ENCODE measurements at regions not wholly inside any gene's neighbourhood (a gene's known extent, or its start where the extent isn't known, plus 50 kb on each side); places are given as distances from the start of the nearest gene placed in this dataset.

GRCh38 chr2:38127277-38127676 lies 51.3 kb upstream of the CYP1B1 start:
- TF ChIP-seq USF2 (IDR thresholded peaks at IDR 0.05; ENCODE audit: low read depth, low read length) = no peak
- no peak for TF ChIP-seq NFE2L2 (IDR thresholded peaks at IDR 0.05; ENCODE audit: low read depth, low read length)
- TF ChIP-seq MXI1 (IDR thresholded peaks at IDR 0.05; ENCODE audit: borderline replicate concordance, low read depth, low read length) = no peak
- no peak for ATAC-seq (ENCODE audit: low read depth)
- H3K9me3 ChIP-seq (ENCODE audit: control insufficient read depth, insufficient read depth, low read length) = peaks cover 8% of the 10 kb centered on the region
- dilution Hi-C loops (cut with HindIII; ENCODE audit: low sequenced_read_pairs, unreplicated experiment) = no loop called here
- H2BK5ac ChIP-seq (ENCODE audit: low read depth, low read length, poor library complexity, severe bottlenecking) = no peak overlapping the region
- no peak overlapping the region for H4K5ac ChIP-seq (ENCODE audit: low read depth, low read length)
- H3K4me1 ChIP-seq (ENCODE audit: control insufficient read depth, insufficient read depth, low read length) = no peaks in the 10 kb centered on the region; the same call in 1 of the 2 replicates
- no peak overlapping the region for H3K23ac ChIP-seq (ENCODE audit: low read depth, low read length)
- intact Hi-C loops (cut with micrococcal nuclease) = no loop called here
- ChIA-PET POLR2A (ENCODE audit: unreplicated experiment) (no interaction called here), CTCF (interaction anchor here (0.6 kb wide), 1 partner anchor 159 kb away, joined by 3 read pairs; no protein-coding TSS in a partner anchor)
- H3K4me2 ChIP-seq (ENCODE audit: low read depth, low read length) = no peak overlapping the region
- no peak overlapping the region for H3K14ac ChIP-seq (replicated peaks; ENCODE audit: low read depth, low read length)
- no peak overlapping the region for H4K91ac ChIP-seq (ENCODE audit: insufficient read depth, low read depth, low read length)
- no peak for DNase-seq
- no peaks in the 10 kb centered on the region for H3K36me3 ChIP-seq (ENCODE audit: control insufficient read depth, insufficient read depth, low read length)
- H3K56ac ChIP-seq (ENCODE audit: extremely low read depth, insufficient read depth, low read length) = no peak overlapping the region
- H3K9ac ChIP-seq (ENCODE audit: low read depth, low read length) = no peak overlapping the region
- no peak overlapping the region for H3K4me3 ChIP-seq (ENCODE audit: insufficient read depth, low read depth, low read length)
- H2BK15ac ChIP-seq (ENCODE audit: low read depth, low read length) = no peak overlapping the region
- no peak overlapping the region for H3K4ac ChIP-seq (ENCODE audit: low read depth, low read length)
- in situ Hi-C loops (cut with MboI; ENCODE audit: low sequenced_read_pairs) = no loop called here
- H3K27ac ChIP-seq (ENCODE audit: insufficient read depth, low read length) = no peak overlapping the region
- H3K79me1 ChIP-seq (ENCODE audit: low read depth in 1 of 2, low read length in 2 of 2) = no peaks in the 10 kb centered on the region
- no peak overlapping the region for H2AK9ac ChIP-seq (replicated peaks; ENCODE audit: low read depth, low read length, poor library complexity)
- no peaks in the 10 kb centered on the region for H4K20me1 ChIP-seq (ENCODE audit: insufficient read depth, low read length)
- no peak overlapping the region for H4K8ac ChIP-seq (ENCODE audit: low read depth in 2 of 2, low read length in 2 of 2)
- BruUV-seq (replicated peaks) = no TSS peak
- no peak overlapping the region for H2AK5ac ChIP-seq (ENCODE audit: low read depth, low read length)
- no peaks in the 10 kb centered on the region for H3K9me1 ChIP-seq (ENCODE audit: insufficient read depth, low read length)
- H2AFZ ChIP-seq (replicated peaks; ENCODE audit: low read length, poor library complexity) = no peak overlapping the region
- no peak overlapping the region for H2BK120ac ChIP-seq (ENCODE audit: low read depth, low read length)
- H3K18ac ChIP-seq (ENCODE audit: low read depth, low read length) = no peak overlapping the region
- H2BK20ac ChIP-seq (ENCODE audit: low read depth, low read length) = no peak overlapping the region
- peaks cover 4% of the 10 kb centered on the region; the same call in 1 of the 2 replicates for H3K27me3 ChIP-seq (ENCODE audit: control insufficient read depth, insufficient read depth, low read length)
